ENCODE measurements at regions not wholly inside any gene's neighbourhood (a gene's known extent, or its start where the extent isn't known, plus 50 kb on each side); places are given as distances from the start of the nearest gene placed in this dataset.

DNA sequence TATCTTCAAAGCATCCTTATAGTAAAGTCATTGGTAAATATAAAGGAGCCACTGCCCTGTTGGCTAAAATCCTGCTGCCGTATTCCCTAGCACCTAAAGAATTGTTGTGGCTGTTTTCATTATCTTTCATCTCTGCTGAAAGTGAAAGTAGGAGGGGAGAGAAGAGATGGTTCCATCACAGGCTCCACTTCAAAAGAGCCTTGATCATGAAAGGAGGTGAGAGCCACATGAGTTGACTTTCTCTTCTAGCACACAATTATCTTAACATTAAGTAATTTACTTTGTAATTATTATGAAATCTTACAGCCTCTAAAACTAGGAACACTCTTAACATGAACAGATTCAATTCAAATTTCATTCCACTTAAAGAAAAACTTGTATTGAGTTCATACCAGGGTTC, 1050.9 kb upstream of the LRRTM1 start:
- H3K9me3 ChIP-seq = no peaks in the 10 kb centered on the region
- 40 to 49% methylated on average over 1 of the region's 1 CpG for WGBS, 2 donors
- H3K36me3 ChIP-seq = no peaks in the 10 kb centered on the region
- H3K27ac ChIP-seq = no peak overlapping the region
- no peak for ATAC-seq
- no peaks in the 10 kb centered on the region for H3K4me1 ChIP-seq
- intact Hi-C loops (cut with DNase I) = no loop called here
- no peak for FAIRE-seq
- TF ChIP-seq, protein P1, sequence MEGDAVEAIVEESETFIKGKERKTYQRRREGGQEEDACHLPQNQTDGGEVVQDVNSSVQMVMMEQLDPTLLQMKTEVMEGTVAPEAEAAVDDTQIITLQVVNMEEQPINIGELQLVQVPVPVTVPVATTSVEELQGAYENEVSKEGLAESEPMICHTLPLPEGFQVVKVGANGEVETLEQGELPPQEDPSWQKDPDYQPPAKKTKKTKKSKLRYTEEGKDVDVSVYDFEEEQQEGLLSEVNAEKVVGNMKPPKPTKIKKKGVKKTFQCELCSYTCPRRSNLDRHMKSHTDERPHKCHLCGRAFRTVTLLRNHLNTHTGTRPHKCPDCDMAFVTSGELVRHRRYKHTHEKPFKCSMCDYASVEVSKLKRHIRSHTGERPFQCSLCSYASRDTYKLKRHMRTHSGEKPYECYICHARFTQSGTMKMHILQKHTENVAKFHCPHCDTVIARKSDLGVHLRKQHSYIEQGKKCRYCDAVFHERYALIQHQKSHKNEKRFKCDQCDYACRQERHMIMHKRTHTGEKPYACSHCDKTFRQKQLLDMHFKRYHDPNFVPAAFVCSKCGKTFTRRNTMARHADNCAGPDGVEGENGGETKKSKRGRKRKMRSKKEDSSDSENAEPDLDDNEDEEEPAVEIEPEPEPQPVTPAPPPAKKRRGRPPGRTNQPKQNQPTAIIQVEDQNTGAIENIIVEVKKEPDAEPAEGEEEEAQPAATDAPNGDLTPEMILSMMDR (IDR thresholded peaks at IDR 0.05) = no peak
- no peaks in the 10 kb centered on the region for H3K27me3 ChIP-seq
- DNase-seq = no peak
- H3K4me3 ChIP-seq = no peak overlapping the region

DNA sequence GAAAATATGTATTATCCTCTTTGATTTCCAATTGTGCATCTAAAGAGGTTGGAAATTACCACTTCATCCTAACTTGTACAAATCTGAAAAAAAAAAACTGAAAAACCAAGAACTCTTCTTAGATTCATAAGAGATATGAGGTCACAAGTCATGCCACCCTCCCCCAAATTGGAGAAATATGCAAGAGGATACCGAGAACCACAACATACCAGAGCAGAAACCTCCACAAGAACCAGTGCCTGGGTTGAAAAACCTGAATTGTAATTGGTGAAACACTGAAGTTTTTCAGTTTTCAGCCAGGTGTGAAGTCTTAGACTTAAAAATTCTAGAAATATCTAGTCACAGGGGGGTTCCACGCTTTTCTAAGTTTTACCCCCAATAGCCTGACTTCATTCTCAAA, 1029.5 kb upstream of the LRRTM1 start:
- DNase-seq (no peak), FAIRE-seq (no peak), ATAC-seq (no peak)
- intact Hi-C loops (cut with DNase I) = no loop called here
- Histone ChIP-seq H3K27me3 (peaks cover 0 to 5% (median 0%) of the 10 kb centered on the region in 4 donors), H3K4me3 (no peak overlapping the region), H3K4me1 (no peaks in the 10 kb centered on the region), H3K9me3 (no peaks in the 10 kb centered on the region), H3K36me3 (no peaks in the 10 kb centered on the region), H3K27ac (no peak overlapping the region)
- 47 to 54% methylated on average over 2 of the region's 2 CpGs for WGBS, 2 donors
- TF ChIP-seq, protein P1 (IDR thresholded peaks at IDR 0.05) = no peak

DNA sequence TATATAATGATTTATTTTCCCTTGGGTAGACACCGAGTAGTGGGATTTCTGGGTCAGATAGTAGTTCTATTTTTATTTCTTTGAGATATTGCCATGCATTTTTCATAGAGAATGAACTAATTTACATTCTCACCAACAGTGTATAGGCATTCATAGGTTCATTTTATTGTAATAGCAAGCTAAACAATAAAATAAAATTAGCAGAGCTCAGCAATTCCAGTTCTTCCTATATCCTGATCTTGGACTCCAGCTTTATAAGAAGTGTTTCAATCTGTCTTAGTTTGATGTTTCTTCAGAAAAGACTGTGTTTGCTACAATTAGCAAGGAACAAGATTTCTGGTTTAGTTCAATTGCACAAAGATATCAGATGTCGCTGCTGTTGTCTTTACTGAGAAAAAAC, 1024.4 kb upstream of the LRRTM1 start:
- no peak for FAIRE-seq
- Histone ChIP-seq H3K36me3 (no peaks in the 10 kb centered on the region), H3K27ac (no peak overlapping the region), H3K4me1 (no peaks in the 10 kb centered on the region), H3K9me3 (no peaks in the 10 kb centered on the region), H3K27me3 (peaks cover 0 to 5% (median 0%) of the 10 kb centered on the region in 4 donors), H3K4me3 (no peak overlapping the region)
- ATAC-seq = no peak
- WGBS, 2 donors = 64 to 73% methylated on average over 2 of the region's 2 CpGs
- intact Hi-C loops (cut with DNase I) = no loop called here
- no peak for DNase-seq
- TF ChIP-seq, protein P1 (IDR thresholded peaks at IDR 0.05) = no peak

DNA sequence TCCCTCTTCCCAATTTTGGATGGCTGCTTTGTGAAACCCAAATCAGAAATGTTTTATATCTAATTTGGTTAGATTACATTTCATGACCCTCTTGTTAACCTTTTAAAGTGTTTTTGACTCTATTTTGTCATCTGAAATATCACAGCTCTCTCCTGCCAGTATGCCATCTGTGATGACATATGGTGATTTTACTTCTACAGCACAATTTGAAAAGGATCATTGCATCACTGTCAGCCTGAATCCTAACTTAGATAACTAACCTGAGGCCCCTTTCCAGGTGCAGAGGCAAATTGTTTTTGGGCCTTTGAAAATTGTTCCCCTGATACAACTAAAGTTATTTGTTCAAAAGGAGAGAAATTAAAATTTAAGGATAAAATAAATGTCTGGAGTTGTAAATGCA, 1023.4 kb upstream of the LRRTM1 start:
- H3K4me1 ChIP-seq = no peaks in the 10 kb centered on the region
- no peaks in the 10 kb centered on the region for H3K36me3 ChIP-seq
- DNase-seq (no peak), ATAC-seq (no peak), FAIRE-seq (no peak)
- no peak overlapping the region for H3K4me3 ChIP-seq
- H3K27ac ChIP-seq = no peak overlapping the region
- intact Hi-C loops (cut with DNase I) = no loop called here
- H3K27me3 ChIP-seq = peaks cover 0 to 5% (median 0%) of the 10 kb centered on the region in 4 donors
- TF ChIP-seq, protein P1 (IDR thresholded peaks at IDR 0.05) = no peak
- H3K9me3 ChIP-seq = no peaks in the 10 kb centered on the region

DNA sequence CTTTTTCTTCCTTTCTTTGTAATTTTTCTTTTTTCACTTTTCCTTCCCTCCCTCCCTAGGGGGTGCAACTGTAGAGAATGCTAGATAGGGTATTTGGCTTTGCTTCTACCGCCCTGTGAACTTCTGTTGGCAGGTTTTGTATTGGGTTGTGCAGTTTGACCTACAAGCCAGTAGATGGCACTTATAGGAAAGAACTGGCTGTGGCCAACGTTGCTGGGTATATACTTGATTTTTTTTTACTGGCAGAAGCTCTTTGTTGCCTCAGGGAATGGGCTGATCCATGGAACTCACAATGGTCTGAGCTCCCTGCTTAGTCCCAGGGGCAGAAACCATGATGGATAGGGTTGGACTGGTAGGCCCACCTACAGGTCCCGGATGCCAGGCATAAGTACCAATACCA, 1019.5 kb upstream of the LRRTM1 start:
- FAIRE-seq (no peak), ATAC-seq (no peak), DNase-seq (no peak)
- Histone ChIP-seq H3K4me3 (no peak overlapping the region), H3K27me3 (no peaks in the 10 kb centered on the region), H3K9me3 (no peaks in the 10 kb centered on the region), H3K27ac (no peak overlapping the region), H3K36me3 (no peaks in the 10 kb centered on the region), H3K4me1 (no peaks in the 10 kb centered on the region)
- WGBS, 2 donors = 46 to 51% methylated on average over 3 of the region's 3 CpGs
- TF ChIP-seq, protein P1 (IDR thresholded peaks at IDR 0.05) = no peak
- intact Hi-C loops (cut with DNase I) = no loop called here

Measured in pancreas (tissue), 10 donors.